ENCODE measurements at regions not wholly inside any gene's neighbourhood (a gene's known extent, or its start where the extent isn't known, plus 50 kb on each side); places are given as distances from the start of the nearest gene placed in this dataset.

- TF ChIP-seq CTCF (IDR thresholded peaks at IDR 0.05; ENCODE audit: control insufficient read depth, extremely low read depth, insufficient read depth) = no peak
- no peak for DNase-seq (ENCODE audit: low read depth)
- no peak overlapping the region for H3K4me3 ChIP-seq (ENCODE audit: low read depth, low read length)
These were observed 518.4 kb upstream of the LRRTM1 start for GRCh38 chr2:80822999-80823398.

DNA sequence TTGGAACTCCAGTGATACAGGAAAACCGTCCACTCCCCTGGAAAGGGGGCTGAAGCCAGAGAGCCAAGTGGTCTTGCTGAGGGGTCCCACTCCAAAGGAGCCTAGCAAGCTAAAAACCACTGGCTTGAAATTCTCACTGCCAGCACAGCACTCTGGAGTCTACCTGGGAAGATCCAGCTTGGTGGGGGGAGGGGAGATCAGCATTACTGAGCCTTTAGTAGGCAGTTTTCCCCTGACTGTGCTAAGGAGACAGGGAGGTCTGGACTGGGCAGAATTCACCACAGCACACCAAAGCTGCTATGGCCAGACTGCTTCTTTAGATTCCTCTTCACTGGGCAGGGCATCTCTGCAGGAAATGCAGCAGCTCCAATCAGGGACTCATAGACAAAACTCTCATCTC is 510.7 kb upstream of the LRRTM1 start:
- no peak for DNase-seq (ENCODE audit: low read depth)
- TF ChIP-seq CTCF (IDR thresholded peaks at IDR 0.05; ENCODE audit: control insufficient read depth, extremely low read depth, insufficient read depth) = no peak
- H3K4me3 ChIP-seq (ENCODE audit: low read depth, low read length) = no peak overlapping the region

DNA sequence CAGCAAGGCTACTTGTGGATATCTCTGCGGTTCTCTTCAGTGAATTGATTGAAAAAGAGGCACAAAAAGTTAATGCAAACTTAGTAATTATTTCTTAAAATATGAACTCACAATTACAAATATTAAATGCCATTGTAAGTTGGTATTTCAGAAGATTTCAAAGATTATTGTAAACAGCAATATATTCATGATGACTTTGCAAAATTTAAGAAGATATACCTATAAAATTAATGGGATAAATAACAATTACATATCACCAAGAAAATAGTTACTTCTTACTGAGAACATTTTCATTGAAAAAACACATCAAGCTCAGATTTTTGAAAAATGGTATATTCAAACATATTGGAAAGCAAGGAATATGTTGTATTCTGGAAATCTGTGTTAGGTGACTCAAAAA is 482.0 kb upstream of the LRRTM1 start:
- no peak for TF ChIP-seq CTCF (IDR thresholded peaks at IDR 0.05; ENCODE audit: control insufficient read depth, extremely low read depth, insufficient read depth)
- no peak overlapping the region for H3K4me3 ChIP-seq (ENCODE audit: low read depth, low read length)
- DNase-seq (ENCODE audit: low read depth) = no peak

DNA sequence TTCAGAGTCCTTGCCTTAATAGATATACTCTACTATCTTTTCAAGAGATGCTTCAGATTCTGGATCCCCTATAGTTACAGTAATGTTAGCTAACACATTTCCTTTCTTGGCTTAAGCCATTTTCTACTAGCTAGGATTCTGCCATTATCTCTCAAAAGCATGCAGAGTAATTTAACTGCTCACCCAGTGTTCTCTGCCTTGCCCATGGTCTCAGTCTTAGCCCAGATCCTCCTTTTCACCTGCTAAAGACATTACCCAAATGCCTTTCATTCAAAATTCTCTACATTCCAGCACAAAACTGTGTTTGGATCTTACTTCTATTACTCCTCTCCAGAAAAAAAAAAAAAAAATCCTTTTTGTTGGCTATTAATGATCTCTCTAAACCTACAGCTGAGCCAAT is 474.2 kb upstream of the LRRTM1 start:
- TF ChIP-seq CTCF (IDR thresholded peaks at IDR 0.05; ENCODE audit: control insufficient read depth, extremely low read depth, insufficient read depth) = no peak
- no peak for DNase-seq (ENCODE audit: low read depth)
- no peak overlapping the region for H3K4me3 ChIP-seq (ENCODE audit: low read depth, low read length)

- no peak for TF ChIP-seq CTCF (IDR thresholded peaks at IDR 0.05; ENCODE audit: control insufficient read depth, extremely low read depth, insufficient read depth)
- no peak overlapping the region for H3K4me3 ChIP-seq (ENCODE audit: low read depth, low read length)
- no peak for DNase-seq (ENCODE audit: low read depth)
These were observed 444.0 kb upstream of the LRRTM1 start for GRCh38 chr2:80748592-80748991.

DNA sequence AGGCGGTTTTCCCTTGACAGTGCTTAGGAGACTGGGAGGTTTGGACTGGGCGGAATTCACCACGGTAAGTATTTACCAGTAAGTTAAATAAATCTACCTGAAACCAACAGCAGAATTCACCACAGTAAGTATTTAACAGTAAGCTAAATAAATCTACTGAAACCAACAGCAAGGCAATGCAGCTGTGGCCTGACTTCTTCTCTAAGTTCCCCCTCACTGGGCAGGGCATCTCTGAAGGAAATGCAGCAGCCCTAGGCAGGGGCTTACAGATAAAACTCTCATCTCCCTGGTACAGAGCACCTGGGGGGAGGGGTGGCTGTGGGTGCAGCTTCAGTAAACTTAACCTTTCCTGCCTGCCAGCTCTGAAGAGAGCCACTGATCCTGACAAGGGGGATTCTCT is 432.5 kb upstream of the LRRTM1 start:
- TF ChIP-seq CTCF (IDR thresholded peaks at IDR 0.05; ENCODE audit: control insufficient read depth, extremely low read depth, insufficient read depth) = no peak
- H3K4me3 ChIP-seq (ENCODE audit: low read depth, low read length) = no peak overlapping the region
- no peak for DNase-seq (ENCODE audit: low read depth)

GRCh38 chr2:80725001-80725400 is 420.4 kb upstream of the LRRTM1 start:
- TF ChIP-seq CTCF (IDR thresholded peaks at IDR 0.05; ENCODE audit: control insufficient read depth, extremely low read depth, insufficient read depth) = no peak
- no peak for DNase-seq (ENCODE audit: low read depth)
- no peak overlapping the region for H3K4me3 ChIP-seq (ENCODE audit: low read depth, low read length)
